Ectodermal cell (in vitro differentiated cells): ENCODE measurements at regions not wholly inside any gene's neighbourhood (a gene's known extent, or its start where the extent isn't known, plus 50 kb on each side); places are given as distances from the start of the nearest gene placed in this dataset.

Experiments
- H3K27ac ChIP-seq: 2 replicates; pipeline ENCODE4 v1.7.0; 2013; ENCODE audit warnings: mild to moderate bottlenecking, low read depth, low read length; ENCODE audit not compliant: insufficient read depth, poor library complexity, severe bottlenecking
- H3K27me3 ChIP-seq: 2 replicates; pipeline ENCODE4 v1.7.0; 2013; ENCODE audit warnings: mild to moderate bottlenecking, low read length; ENCODE audit not compliant: insufficient read depth, control insufficient read depth, poor library complexity, severe bottlenecking
- H3K36me3 ChIP-seq: one replicate; pipeline ENCODE4 v1.7.0; 2013; ENCODE audit warnings: low read length; ENCODE audit not compliant: control insufficient read depth, insufficient read depth
- H3K4me1 ChIP-seq: one replicate; pipeline ENCODE4 v1.7.0; 2013; ENCODE audit warnings: low read length; ENCODE audit not compliant: control insufficient read depth, insufficient read depth
- H3K4me3 ChIP-seq: 2 replicates; pipeline ENCODE4 v1.7.0; 2013; ENCODE audit warnings: low read depth, low read length, control low read depth; ENCODE audit not compliant: insufficient read depth
- H3K9me3 ChIP-seq: 2 replicates; pipeline ENCODE4 v1.7.0; 2013; ENCODE audit warnings: mild to moderate bottlenecking, low read length, moderate library complexity; ENCODE audit not compliant: control insufficient read depth
- WGBS, 2 experiments: methylation state at CpG; one replicate each; pipeline ENCODE4 v1.1.7; 2013; ENCODE audit warnings: missing lambda C conversion rate in 2 of 2; 5-methylcytosine and 5-hydroxymethylcytosine counted together

DNA sequence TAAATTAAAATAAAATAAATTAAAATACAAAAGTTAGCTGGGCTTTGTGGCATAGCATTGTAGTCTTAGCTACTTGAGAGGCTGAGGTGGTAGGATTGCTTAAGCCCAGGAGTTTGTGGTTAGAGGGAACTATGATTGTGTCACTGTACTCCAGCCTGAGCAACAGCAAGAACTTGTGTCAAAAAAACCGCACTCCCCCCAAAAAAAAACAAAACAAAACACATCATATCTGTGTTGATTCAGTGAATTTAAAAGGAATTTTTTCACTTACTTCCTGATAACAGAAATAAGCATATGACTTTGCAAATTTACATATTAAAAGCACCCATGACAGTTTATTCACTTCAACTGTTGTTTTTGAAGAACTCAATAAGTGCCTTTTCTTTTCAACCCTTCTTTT lies 68.1 kb upstream of the PELI1 start:
- Histone ChIP-seq H3K27ac (no peak overlapping the region), H3K9me3 (no peaks in the 10 kb centered on the region), H3K36me3 (no peaks in the 10 kb centered on the region), H3K4me3 (no peak overlapping the region), H3K27me3 (no peaks in the 10 kb centered on the region), H3K4me1 (no peaks in the 10 kb centered on the region)
- 60 to 80% methylated on average over 1 of the region's 1 CpG for WGBS, 2 experiments

DNA sequence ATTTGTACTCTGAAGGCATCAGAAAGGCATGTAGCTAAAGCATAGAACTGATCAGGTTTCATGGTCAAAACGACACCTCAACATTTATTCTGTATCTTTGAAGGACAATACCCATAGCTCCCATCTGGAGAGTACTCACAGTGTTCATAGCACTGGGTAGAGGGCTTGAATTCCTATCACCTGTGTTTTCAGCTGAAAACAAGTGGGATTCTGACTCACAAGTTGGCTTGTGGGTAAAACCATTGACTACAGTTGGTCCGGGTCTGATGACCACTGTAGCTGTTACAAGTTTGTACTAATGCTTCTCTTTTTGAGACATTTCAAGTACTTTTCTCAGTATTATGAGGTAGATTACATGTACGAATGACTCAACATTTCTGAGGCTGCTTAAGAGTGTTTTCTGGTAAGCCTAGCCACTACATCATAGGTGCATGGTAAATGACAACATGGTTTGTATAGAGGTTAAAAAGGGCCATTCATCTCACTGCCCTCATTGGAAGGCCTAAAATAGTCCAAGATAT lies 68.6 kb upstream of the PELI1 start:
- WGBS, 2 experiments: 84 to 92% methylated on average over 3 of the region's 3 CpGs
- Histone ChIP-seq H3K36me3 (no peaks in the 10 kb centered on the region), H3K9me3 (no peaks in the 10 kb centered on the region), H3K4me3 (no peak overlapping the region), H3K27me3 (no peaks in the 10 kb centered on the region), H3K27ac (no peak overlapping the region), H3K4me1 (no peaks in the 10 kb centered on the region)

- Histone ChIP-seq H3K4me3 (no peak overlapping the region), H3K9me3 (no peaks in the 10 kb centered on the region), H3K36me3 (no peaks in the 10 kb centered on the region), H3K27me3 (no peaks in the 10 kb centered on the region), H3K27ac (no peak overlapping the region), H3K4me1 (no peaks in the 10 kb centered on the region)
- 83 to 85% methylated on average over 5 of the region's 5 CpGs for WGBS, 2 experiments
Measured at GRCh38 chr2:64213532-64214275, 69.5 kb upstream of the PELI1 start.

DNA sequence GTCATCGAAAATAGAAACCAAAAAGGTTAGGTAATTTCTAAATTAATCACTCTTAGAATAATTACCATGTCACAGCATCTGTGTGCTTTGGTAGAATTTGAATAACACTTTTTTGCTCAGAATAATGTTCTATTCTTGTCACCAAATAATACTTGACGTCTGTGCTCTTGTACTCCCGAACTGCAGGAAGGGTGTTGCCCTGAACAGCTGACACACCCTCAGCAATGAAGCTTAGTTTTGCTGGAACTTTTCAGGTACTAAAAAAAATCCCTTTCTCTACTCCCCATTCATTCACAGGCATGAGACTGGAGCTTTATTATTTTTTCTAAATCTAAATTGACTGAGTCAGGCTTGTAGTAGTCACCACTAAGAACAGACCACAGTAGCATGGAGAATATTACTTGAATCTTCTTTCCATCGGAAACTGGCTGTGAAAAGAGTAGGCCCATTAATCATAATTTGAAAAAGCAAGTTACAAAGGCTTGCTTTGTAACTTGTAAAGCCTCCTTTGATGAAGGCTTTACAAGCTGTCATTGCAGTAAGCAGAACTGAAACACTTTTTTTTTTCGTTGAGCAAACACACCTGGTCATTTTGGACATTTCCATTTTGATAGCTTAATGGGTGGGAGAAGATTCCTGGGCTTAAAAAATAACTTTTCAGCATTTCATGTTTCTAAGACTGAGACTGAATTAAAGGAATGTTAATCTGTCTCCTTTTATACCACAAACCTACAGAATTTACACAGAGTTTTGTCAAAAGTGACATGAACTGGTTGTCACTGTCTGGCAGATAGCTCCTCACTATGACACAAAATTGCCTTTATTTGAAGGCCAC lies 70.3 kb upstream of the PELI1 start:
- WGBS, 2 experiments: 84 to 88% methylated on average over 4 to 5 of the region's 5 CpGs
- H3K27ac ChIP-seq: no peak overlapping the region
- H3K27me3 ChIP-seq: no peaks in the 10 kb centered on the region

GRCh38 chr2:64217198-64217869 lies 73.1 kb upstream of the PELI1 start:
- H3K4me3 ChIP-seq: no peak overlapping the region
- 89 to 93% methylated on average over 9 of the region's 9 CpGs for WGBS, 2 experiments

More for the DNA sequence above, 70.3 kb upstream of the PELI1 start:
- H3K36me3 ChIP-seq: no peaks in the 10 kb centered on the region
- no peak overlapping the region for H3K4me3 ChIP-seq
- H3K4me1 ChIP-seq: no peaks in the 10 kb centered on the region
- H3K9me3 ChIP-seq: no peaks in the 10 kb centered on the region

GRCh38 chr2:64218137-64218802 lies 74.0 kb upstream of the PELI1 start:
- H3K27me3 ChIP-seq: no peaks in the 10 kb centered on the region
- no peaks in the 10 kb centered on the region for H3K9me3 ChIP-seq
- H3K4me1 ChIP-seq: no peaks in the 10 kb centered on the region
- WGBS, 2 experiments: 68 to 69% methylated on average over 4 of the region's 4 CpGs
- H3K36me3 ChIP-seq: no peaks in the 10 kb centered on the region
- no peak overlapping the region for H3K27ac ChIP-seq
- H3K4me3 ChIP-seq: no peak overlapping the region

More at GRCh38 chr2:64217198-64217869, 73.1 kb upstream of the PELI1 start:
- H3K36me3 ChIP-seq: no peaks in the 10 kb centered on the region
- H3K9me3 ChIP-seq: no peaks in the 10 kb centered on the region
- H3K4me1 ChIP-seq: no peaks in the 10 kb centered on the region
- H3K27ac ChIP-seq: no peak overlapping the region
- H3K27me3 ChIP-seq: no peaks in the 10 kb centered on the region

- Histone ChIP-seq H3K27me3 (no peaks in the 10 kb centered on the region), H3K36me3 (no peaks in the 10 kb centered on the region), H3K9me3 (no peaks in the 10 kb centered on the region), H3K27ac (no peak overlapping the region), H3K4me3 (no peak overlapping the region), H3K4me1 (no peaks in the 10 kb centered on the region)
- 37 to 82% methylated on average over 1 to 2 of the region's 2 CpGs for WGBS, 2 experiments
Measured at GRCh38 chr2:64219149-64219548, 74.9 kb upstream of the PELI1 start.

GRCh38 chr2:64220265-64220664 lies 76.0 kb upstream of the PELI1 start:
- Histone ChIP-seq H3K27ac (no peak overlapping the region), H3K4me1 (no peaks in the 10 kb centered on the region), H3K9me3 (no peaks in the 10 kb centered on the region), H3K27me3 (no peaks in the 10 kb centered on the region), H3K4me3 (no peak overlapping the region), H3K36me3 (no peaks in the 10 kb centered on the region)
- 86% methylated on average over 1 of the region's 1 CpG; no CpG with 5 or more reads in 1 of the 2 experiments for WGBS, 2 experiments

- H3K27ac ChIP-seq: no peak overlapping the region
- no peaks in the 10 kb centered on the region for H3K36me3 ChIP-seq
- H3K4me3 ChIP-seq: no peak overlapping the region
- H3K9me3 ChIP-seq: no peaks in the 10 kb centered on the region
- no peaks in the 10 kb centered on the region for H3K4me1 ChIP-seq
- H3K27me3 ChIP-seq: no peaks in the 10 kb centered on the region
- WGBS, 2 experiments: 89% methylated on average over 4 of the region's 4 CpGs
Measured at GRCh38 chr2:64220894-64221617, 76.8 kb upstream of the PELI1 start.
